ENCODE measurements at regions not wholly inside any gene's neighbourhood (a gene's known extent, or its start where the extent isn't known, plus 50 kb on each side); places are given as distances from the start of the nearest gene placed in this dataset.

DNA sequence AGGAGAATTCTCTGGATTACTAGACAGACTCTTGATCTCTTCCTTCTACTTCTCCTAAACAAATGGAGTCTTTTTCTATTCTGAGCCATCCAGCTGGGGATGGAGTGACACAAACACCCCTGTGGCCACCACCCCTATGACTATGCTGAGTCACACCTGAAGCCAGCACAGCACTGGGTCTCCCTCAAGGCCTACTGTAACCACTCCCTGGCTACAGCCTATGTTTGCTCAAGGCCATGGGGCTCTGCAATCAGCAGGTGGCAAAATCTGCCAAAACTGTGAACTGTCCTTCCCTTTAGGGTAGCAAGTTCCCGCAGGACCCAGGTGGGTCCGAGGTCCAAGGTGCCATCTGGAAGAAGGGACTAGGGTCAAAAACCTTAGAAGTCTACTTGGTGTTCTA lies 132.3 kb downstream of the TINAG start:
- no peak for DNase-seq (ENCODE audit: low read depth in 4 of 4, low spot score in 1 of 4)

DNA sequence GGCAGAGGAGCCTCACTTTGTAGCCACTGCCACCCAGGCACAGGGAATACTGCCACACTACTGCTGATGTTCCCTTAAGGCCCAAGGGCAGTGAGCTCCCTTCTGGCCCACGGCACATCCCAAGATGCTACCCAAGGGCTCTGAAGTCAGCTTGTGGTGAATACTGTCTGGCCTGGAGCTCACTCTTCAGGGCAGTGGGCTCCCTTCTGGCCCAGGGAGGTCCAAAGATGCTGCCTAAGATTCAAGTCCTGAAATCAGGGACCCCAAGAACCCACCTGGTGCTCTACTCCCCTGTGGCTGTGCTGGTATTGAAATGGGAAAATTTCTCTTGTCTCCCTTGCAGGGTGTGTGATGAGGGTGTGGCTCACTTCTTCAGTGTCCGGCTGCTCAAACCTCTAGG lies 132.8 kb downstream of the TINAG start:
- DNase-seq (ENCODE audit: low read depth in 4 of 4, low spot score in 1 of 4), result no peak

GRCh38 chr6:54441687-54442248 lies 133.5 kb downstream of the TINAG start:
- no peak for DNase-seq (ENCODE audit: low read depth in 4 of 4, low spot score in 1 of 4)

GRCh38 chr6:54445207-54445606 lies 137.0 kb downstream of the TINAG start:
- no peak for DNase-seq (ENCODE audit: low read depth in 4 of 4, low spot score in 1 of 4)

DNA sequence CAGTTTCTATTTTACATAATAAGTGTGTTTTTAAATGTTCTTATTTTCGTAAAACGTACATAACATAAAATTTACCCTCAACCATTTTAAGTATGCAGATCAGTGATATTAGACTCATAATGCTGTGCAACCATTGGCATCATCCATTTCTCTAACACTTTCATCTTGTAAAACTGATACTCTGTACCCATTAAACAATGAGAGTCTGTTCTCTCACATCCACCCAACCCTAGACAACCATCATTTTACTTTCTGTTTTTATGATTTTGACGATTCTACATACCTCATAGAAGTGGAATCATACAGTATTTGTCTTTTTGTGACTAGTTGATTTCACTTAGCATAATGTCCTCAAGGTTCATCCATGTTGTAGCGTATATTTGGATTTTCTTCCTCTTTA lies 140.4 kb downstream of the TINAG start:
- no peak for DNase-seq (ENCODE audit: low read depth in 4 of 4, low spot score in 1 of 4)

GRCh38 chr6:54451516-54451915 lies 143.3 kb downstream of the TINAG start:
- DNase-seq (ENCODE audit: low read depth in 4 of 4, low spot score in 1 of 4), result no peak

- no peak for DNase-seq (ENCODE audit: low read depth in 4 of 4, low spot score in 1 of 4)
Observed at GRCh38 chr6:54463354-54464024, 155.2 kb downstream of the TINAG start.

DNA sequence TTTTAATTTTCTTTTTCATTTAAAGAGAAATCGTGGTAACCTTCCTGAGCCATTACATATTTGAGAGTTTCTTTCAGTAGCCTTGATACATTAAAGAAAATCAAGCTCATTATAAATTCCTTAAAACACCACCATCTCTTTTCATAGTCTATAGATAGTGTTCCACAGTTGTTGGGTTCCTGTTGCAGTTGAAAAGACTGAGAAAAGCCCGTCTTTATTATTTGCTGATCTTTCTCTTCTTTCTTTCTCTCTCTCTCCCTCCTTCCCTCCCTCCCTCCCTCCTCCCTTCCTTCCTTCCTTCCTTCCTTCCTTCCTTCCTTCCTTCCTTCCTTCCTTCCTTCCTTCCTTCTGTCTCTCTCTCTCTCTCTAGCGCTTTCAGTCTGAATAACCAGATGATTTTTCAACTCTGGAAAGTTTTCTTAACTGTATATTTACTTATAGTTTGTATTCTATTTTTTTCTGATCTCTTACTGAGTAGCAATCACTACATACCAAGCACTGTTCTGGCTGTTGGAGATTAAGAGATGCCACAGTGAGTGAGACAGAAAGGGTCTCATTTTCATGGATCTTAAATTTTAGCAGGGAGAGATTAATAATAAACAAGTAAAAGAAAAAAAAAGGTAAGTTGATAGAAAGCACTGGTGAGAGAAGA lies 157.5 kb downstream of the TINAG start:
- DNase-seq (ENCODE audit: low read depth in 4 of 4, low spot score in 1 of 4), result no peak

DNA sequence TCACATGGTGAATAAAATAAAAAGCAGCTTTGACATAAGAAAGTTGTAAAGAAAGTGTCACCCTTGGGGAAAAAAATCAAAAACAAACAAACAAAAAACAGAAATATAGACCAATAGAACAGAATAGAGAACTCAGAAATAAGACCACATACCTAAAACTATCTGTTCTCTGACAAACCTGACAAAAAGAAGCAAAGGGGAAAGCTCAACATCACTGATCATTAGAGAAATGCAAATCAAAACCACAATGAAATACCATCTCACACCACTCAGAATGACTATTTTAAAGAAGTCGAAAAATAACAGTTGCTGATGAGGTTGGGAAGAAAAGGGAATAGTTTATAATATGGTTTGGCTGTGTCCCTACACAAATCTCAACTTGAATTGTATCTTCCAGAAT lies 159.1 kb downstream of the TINAG start:
- DNase-seq (ENCODE audit: low read depth in 4 of 4, low spot score in 1 of 4), result no peak

GRCh38 chr6:54473328-54473727 lies 165.1 kb downstream of the TINAG start:
- DNase-seq (ENCODE audit: low read depth in 4 of 4, low spot score in 1 of 4), result no peak

GRCh38 chr6:54474898-54475297 lies 166.7 kb downstream of the TINAG start:
- no peak for DNase-seq (ENCODE audit: low read depth in 4 of 4, low spot score in 1 of 4)

GRCh38 chr6:54481091-54481490 lies 172.8 kb downstream of the TINAG start:
- DNase-seq (ENCODE audit: low read depth in 4 of 4, low spot score in 1 of 4), result no peak

- DNase-seq (ENCODE audit: low read depth in 4 of 4, low spot score in 1 of 4), result no peak
Observed at GRCh38 chr6:54491431-54491830, 183.2 kb downstream of the TINAG start.

- DNase-seq (ENCODE audit: low read depth in 4 of 4, low spot score in 1 of 4), result no peak
Observed at GRCh38 chr6:54493138-54493537, 184.9 kb downstream of the TINAG start.

GRCh38 chr6:54503144-54503543 lies 194.9 kb downstream of the TINAG start:
- no peak for DNase-seq (ENCODE audit: low read depth in 4 of 4, low spot score in 1 of 4)

DNA sequence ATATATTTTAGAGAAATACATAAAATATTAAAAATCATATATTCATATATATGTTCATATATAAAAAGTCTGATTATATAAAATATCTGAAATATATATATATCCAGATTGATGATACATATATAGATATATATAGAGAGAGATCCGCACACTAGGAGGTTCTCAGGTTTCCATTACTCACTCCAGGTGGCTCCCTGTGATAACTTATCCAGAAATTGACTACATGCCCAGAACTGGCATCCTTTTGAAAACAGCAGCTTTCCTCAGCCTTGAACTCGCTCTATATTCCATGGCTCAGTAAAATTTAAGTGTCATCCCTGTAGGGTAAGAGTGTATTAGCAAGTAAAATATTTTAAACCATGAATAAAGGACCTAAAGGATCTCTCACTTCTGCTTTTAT lies 206.8 kb downstream of the TINAG start:
- DNase-seq (ENCODE audit: low read depth in 4 of 4, low spot score in 1 of 4), result no peak

DNA sequence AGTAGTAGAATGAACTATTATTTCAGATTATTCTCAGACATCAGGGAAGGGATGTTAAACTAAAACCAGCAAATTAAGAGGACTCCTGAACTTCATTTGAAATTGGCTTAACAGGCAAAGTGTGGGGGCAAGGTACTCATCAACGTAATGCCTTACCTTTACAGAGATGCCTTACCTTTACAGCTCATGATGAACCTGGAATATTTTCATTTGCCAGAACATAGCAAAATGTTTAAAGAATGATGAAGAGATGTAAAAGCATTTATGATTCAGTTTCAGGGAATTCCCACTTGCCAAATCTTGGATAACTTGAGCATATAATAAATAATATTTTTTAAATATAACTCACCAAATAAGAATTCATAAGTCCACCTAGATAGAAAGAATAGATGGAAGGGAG lies 207.5 kb downstream of the TINAG start:
- no peak for DNase-seq (ENCODE audit: low read depth in 4 of 4, low spot score in 1 of 4)

DNA sequence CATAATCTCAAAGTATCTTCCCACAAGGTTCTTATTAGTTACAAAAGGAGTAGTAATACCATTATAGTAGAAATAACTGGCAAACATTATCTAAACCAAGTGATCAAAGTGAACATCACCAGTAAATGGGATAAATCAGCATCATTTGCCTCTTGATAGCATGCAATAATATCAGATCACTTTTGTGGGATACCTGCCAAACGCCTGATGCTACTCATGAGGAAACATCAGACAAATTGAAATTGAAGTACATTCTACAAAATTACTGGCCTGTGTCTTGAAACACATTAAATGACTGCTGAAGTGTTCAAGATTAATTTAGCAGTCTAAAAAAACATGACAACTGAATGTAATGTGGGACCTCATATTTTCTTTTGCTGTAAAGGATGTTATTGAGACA lies 208.1 kb downstream of the TINAG start:
- no peak for DNase-seq (ENCODE audit: low read depth in 4 of 4, low spot score in 1 of 4)

DNA sequence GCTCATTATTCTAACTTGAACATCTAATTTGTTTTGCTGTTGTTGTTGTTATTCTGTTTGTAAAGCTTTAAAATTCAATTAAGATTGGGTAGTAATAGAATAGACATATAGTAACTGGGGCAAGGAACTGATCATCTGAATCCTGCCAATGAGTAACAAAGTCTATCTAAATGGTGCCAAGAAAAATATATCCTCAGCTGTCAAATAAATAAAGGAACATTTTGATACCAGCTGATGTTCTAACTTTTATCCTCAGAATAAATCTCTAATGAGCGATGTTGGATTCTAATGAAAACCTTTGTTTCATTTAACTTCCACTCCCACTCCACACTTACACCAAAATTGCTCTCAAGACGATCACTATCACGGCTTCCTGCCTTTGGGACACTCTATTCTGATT lies 210.9 kb downstream of the TINAG start:
- no peak for DNase-seq (ENCODE audit: low read depth in 4 of 4, low spot score in 1 of 4)

DNA sequence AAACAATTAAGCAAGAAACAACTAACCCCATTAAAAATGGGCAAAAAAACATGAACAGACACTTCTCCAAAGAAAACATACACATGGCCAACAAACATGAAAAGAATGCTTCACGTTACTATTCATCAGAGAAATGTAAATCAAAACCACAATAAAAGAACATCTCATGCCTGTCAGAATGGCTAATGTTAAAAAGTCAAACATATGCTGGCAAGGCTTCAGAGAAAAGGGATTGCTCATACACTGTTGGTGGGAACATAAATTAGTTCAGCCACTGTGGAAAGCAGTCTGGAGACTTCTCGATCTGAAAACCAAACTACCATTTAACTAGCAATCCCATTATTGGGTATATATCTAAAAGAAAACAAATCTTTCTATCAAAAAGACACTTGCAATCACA lies 217.5 kb downstream of the TINAG start:
- DNase-seq (ENCODE audit: low read depth in 4 of 4, low spot score in 1 of 4), result no peak

DNA sequence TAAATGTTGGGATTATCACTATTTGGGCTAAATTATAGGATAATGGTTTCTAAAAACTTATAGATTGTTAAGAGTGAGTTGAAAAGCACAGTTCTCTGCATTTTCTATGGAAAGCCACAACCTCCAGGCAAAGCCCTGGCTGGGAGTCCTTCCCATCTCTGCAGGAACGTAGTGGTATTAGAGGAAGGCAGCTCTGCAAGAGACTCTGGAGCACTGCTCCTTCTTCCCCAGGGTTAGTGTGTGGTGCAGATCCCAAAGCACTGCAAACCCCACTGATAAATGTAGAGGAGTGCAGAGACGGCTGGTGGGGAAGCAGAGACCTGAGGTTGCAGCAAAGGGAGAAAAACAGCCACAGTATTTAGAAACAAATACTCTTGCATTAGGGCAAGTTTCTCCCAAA lies 225.3 kb downstream of the TINAG start:
- DNase-seq (ENCODE audit: low read depth in 4 of 4, low spot score in 1 of 4), result no peak

DNA sequence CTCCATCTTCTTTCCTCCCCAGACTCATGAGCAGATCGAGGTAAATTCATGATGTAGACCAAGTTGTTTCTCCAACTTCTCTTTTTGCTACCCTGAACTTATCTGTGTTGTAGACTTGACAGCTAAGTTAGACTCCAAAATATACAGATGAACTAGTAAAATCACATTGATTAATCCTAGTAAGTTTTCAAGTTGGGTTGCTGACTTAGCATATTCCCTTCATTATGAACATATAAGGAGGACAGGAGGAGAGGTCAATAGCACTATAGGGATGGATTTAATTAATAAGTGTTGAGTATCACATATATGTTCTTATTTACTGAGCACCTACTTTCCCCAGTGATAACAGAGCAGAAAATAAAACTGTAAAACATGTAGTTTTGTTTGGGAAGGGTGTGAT lies 227.3 kb downstream of the TINAG start:
- no peak for DNase-seq (ENCODE audit: low read depth in 4 of 4, low spot score in 1 of 4)

GRCh38 chr6:54541541-54541940 lies 233.3 kb downstream of the TINAG start:
- no peak for DNase-seq (ENCODE audit: low read depth in 4 of 4, low spot score in 1 of 4)

Data from stimulated activated CD4-positive, alpha-beta T cell treated with anti-CD3 and anti-CD28 coated beads, Interleukin-1b, Interleukin-23, amount 100 ng/mL, for 24 hours (primary cell).